Uterus (tissue), 3 donors: ENCODE measurements at regions not wholly inside any gene's neighbourhood (a gene's known extent, or its start where the extent isn't known, plus 50 kb on each side); places are given as distances from the start of the nearest gene placed in this dataset.

Source experiments
- DNase-seq, 2 donors: peaks; one replicate each; pipeline ENCODE4 v3.0.0-alpha.2; 2019 to 2020
- H3K27ac ChIP-seq, 2 donors: fragments of 200-600 bp; sonication (generic); 1 replicate in 1 of 2; 2 replicates in 1 of 2; pipeline ENCODE4 v1.5.1; 2016 to 2018
- H3K27me3 ChIP-seq, 2 donors: fragments of 200-600 bp; sonication (generic); one replicate each; pipeline ENCODE4 v1.5.1; 2018 to 2019; ENCODE audit warnings: control low read depth in 1 of 2
- H3K36me3 ChIP-seq, 2 donors: fragments of 200-600 bp; sonication (generic); one replicate each; pipeline ENCODE4 v1.5.1; 2019; ENCODE audit warnings: control low read depth in 1 of 2
- H3K4me1 ChIP-seq, 2 donors: fragments of 200-600 bp; sonication (generic); one replicate each; pipeline ENCODE4 v1.5.1; 2018 to 2019; ENCODE audit warnings: control low read depth in 1 of 2
- H3K4me3 ChIP-seq, 2 donors: fragments of 200-600 bp; sonication (generic); 1 replicate in 1 of 2; 2 replicates in 1 of 2; pipeline ENCODE4 v1.5.1; 2018 to 2019; ENCODE audit warnings: mild to moderate bottlenecking in 1 of 2
- H3K9me3 ChIP-seq, 2 donors: fragments of 200-600 bp; sonication (generic); one replicate each; pipeline ENCODE4 v1.5.1; 2019; ENCODE audit warnings: control low read depth in 1 of 2
- CTCF ChIP-seq, 4 experiments: fragments of 200-600 bp in 2 of 4; fragments of 450-650 bp in 2 of 4; sonication (generic) in 2 of 4; IDR thresholded peaks; one replicate each; pipeline ENCODE4 v1.5.1; 2016 to 2019; ENCODE audit warnings: antibody characterized with exemption in 4 of 4, mild to moderate bottlenecking in 2 of 4, moderate library complexity in 1 of 4
- POLR2A ChIP-seq, 2 donors: fragments of 450-650 bp; IDR thresholded peaks; one replicate each; pipeline ENCODE4 v1.6.1; 2016; ENCODE audit warnings: antibody characterized with exemption in 2 of 2, mild to moderate bottlenecking in 1 of 2, moderate library complexity in 1 of 2
- intact Hi-C: fragments of 100-400 bp; cut with DNase I; formaldehyde crosslinking; loops from one replicate; pipeline ENCODE4 v1.15.1; 2023; ENCODE audit warnings: low total_unique reads
- donor health status: DM: yes; HTN: yes; CAD: no.

DNA sequence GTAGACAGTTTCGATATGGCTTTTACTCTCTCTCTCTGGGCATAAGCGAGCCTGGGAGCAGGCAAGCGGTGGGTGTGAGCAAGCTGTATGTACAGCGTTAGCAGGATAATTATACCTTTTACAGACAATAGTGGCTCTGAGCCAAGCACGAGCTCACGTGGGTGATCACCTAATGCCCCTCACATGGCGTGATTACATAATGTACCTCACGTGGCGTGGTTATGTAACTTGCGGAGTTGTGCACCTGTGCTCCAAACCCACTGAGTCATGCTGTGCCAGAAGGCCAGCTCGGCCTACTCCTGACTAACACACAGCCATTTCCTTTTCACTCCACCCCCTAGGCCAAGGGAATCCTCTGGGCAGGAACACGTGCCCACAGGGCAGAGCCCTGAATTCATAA is 797.2 kb downstream of the EFNA5 start:
- Histone ChIP-seq H3K27me3 (no peaks in the 10 kb centered on the region), H3K36me3 (no peaks in the 10 kb centered on the region), H3K27ac (no peak overlapping the region), H3K9me3 (no peaks in the 10 kb centered on the region), H3K4me3 (no peak overlapping the region), H3K4me1 (no peaks in the 10 kb centered on the region)
- DNase-seq = no peak
- intact Hi-C loops = no loop called here
- TF ChIP-seq POLR2A (IDR thresholded peaks at IDR 0.05) (no peak), CTCF (IDR thresholded peaks at IDR 0.05) (no peak)

GRCh38 chr5:106865279-106865678 is 805.5 kb downstream of the EFNA5 start:
- no peak overlapping the region for H3K27ac ChIP-seq
- H3K27me3 ChIP-seq = no peaks in the 10 kb centered on the region
- H3K36me3 ChIP-seq = no peaks in the 10 kb centered on the region
- intact Hi-C loops = no loop called here
- TF ChIP-seq POLR2A (IDR thresholded peaks at IDR 0.05) = no peak
- TF ChIP-seq CTCF (IDR thresholded peaks at IDR 0.05) = no peak
- H3K9me3 ChIP-seq = no peaks in the 10 kb centered on the region
- no peak for DNase-seq
- no peaks in the 10 kb centered on the region for H3K4me1 ChIP-seq
- H3K4me3 ChIP-seq = no peak overlapping the region

DNA sequence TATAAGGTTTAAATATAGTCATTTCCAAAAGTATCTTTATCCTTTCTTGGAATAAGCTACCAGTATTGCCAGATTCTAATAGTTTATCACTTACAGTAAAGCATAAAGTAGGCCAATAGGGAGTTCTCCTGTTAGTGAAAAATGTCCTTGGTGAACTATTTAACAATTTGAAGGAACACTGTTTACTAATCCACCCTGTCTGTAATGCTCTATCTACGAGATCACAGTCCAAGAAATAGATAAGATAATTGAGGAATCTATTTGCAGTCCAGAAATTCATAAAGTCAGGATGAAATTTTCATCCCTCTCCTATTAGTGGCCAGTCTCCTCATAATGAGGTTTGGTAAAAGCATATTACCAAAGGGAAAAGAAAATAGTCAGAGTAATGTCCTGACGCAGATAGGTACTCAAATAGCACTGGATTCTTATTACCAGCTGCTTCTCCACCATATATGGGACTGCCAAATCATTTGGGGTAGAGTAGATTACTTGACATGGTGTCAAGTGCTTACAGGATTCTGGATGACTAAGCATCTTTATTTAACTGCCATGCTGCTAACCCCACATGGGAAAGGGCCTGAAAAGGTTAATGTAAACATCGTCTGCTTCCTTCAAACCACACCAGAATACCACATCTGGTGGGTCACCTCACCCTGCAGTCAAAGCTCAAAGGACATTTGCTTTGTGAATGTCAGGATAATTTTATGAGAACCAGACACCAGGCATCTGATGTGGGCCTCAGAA is 808.1 kb downstream of the EFNA5 start:
- DNase-seq = no peak
- intact Hi-C loops = no loop called here
- H3K36me3 ChIP-seq = no peaks in the 10 kb centered on the region
- H3K4me1 ChIP-seq = no peaks in the 10 kb centered on the region
- H3K27ac ChIP-seq = no peak overlapping the region
- no peak for TF ChIP-seq POLR2A (IDR thresholded peaks at IDR 0.05)
- no peak for TF ChIP-seq CTCF (IDR thresholded peaks at IDR 0.05)
- H3K4me3 ChIP-seq = no peak overlapping the region
- no peaks in the 10 kb centered on the region for H3K9me3 ChIP-seq
- H3K27me3 ChIP-seq = no peaks in the 10 kb centered on the region

GRCh38 chr5:106860398-106861044 is 810.2 kb downstream of the EFNA5 start:
- Histone ChIP-seq H3K9me3 (no peaks in the 10 kb centered on the region), H3K4me1 (no peaks in the 10 kb centered on the region), H3K27me3 (no peaks in the 10 kb centered on the region), H3K36me3 (no peaks in the 10 kb centered on the region), H3K4me3 (no peak overlapping the region), H3K27ac (no peak overlapping the region)
- DNase-seq = no peak
- intact Hi-C loops = no loop called here
- no peak for TF ChIP-seq POLR2A (IDR thresholded peaks at IDR 0.05)
- TF ChIP-seq CTCF (IDR thresholded peaks at IDR 0.05) = no peak

- Histone ChIP-seq H3K4me1 (no peaks in the 10 kb centered on the region), H3K27me3 (no peaks in the 10 kb centered on the region), H3K36me3 (no peaks in the 10 kb centered on the region), H3K27ac (no peak overlapping the region), H3K9me3 (no peaks in the 10 kb centered on the region), H3K4me3 (no peak overlapping the region)
- intact Hi-C loops = no loop called here
- no peak for TF ChIP-seq POLR2A (IDR thresholded peaks at IDR 0.05)
- no peak for TF ChIP-seq CTCF (IDR thresholded peaks at IDR 0.05)
- no peak for DNase-seq
Observed at GRCh38 chr5:106858616-106859015, 812.1 kb downstream of the EFNA5 start.
